Activated CD8-positive, alpha-beta memory T cell treated with anti-CD3 and anti-CD28 coated beads for 48 hours (primary cell): ENCODE measurements at regions not wholly inside any gene's neighbourhood (a gene's known extent, or its start where the extent isn't known, plus 50 kb on each side); places are given as distances from the start of the nearest gene placed in this dataset.
"Not testable (repeated sequence)": the region's sequence is repeated elsewhere in the genome, so short reads cannot be mapped to it uniquely, and the experiment has no call there.

Experiments
- DNase-seq, 3 experiments: peaks; one replicate each; pipeline ENCODE4 v3.0.0-alpha.2; 2020; ENCODE audit warnings: low read depth in 2 of 3, low spot score in 2 of 3

- no peak for DNase-seq
These were observed 101.1 kb downstream of the TMEM215 start for GRCh38 chr9:32884482-32884881.

GRCh38 chr9:32886021-32886420 lies 102.7 kb downstream of the TMEM215 start:
- no peak for DNase-seq

GRCh38 chr9:32894485-32894884 lies 106.9 kb downstream of the APTX start:
- DNase-seq, result not testable (repeated sequence)

GRCh38 chr9:32899181-32899580 lies 102.2 kb downstream of the APTX start:
- no peak for DNase-seq

- DNase-seq, result no peak
These were observed 101.7 kb downstream of the APTX start for GRCh38 chr9:32899761-32900160.

- no peak for DNase-seq
These were observed 95.2 kb downstream of the APTX start for GRCh38 chr9:32906213-32906612.

GRCh38 chr9:32915802-32916201 lies 85.6 kb downstream of the APTX start:
- no peak for DNase-seq

GRCh38 chr9:32918628-32919027 lies 82.8 kb downstream of the APTX start:
- DNase-seq, result no peak
